ENCODE measurements at regions not wholly inside any gene's neighbourhood (a gene's known extent, or its start where the extent isn't known, plus 50 kb on each side); places are given as distances from the start of the nearest gene placed in this dataset.

- DNase-seq (ENCODE audit: low read depth in 3 of 3) = no peak
Observed at GRCh38 chr1:14440166-14440565, 158.3 kb upstream of the KAZN start.

GRCh38 chr1:14440731-14441130 is 157.8 kb upstream of the KAZN start:
- DNase-seq (ENCODE audit: low read depth in 3 of 3) = no peak

GRCh38 chr1:14441302-14441741 is 157.2 kb upstream of the KAZN start:
- no peak for DNase-seq (ENCODE audit: low read depth in 3 of 3)

GRCh38 chr1:14442669-14443068 is 155.8 kb upstream of the KAZN start:
- no peak for DNase-seq (ENCODE audit: low read depth in 3 of 3)

- no peak for DNase-seq (ENCODE audit: low read depth in 3 of 3)
Observed at GRCh38 chr1:14443164-14443787, 155.2 kb upstream of the KAZN start.

GRCh38 chr1:14451217-14451616 is 147.3 kb upstream of the KAZN start:
- no peak for DNase-seq (ENCODE audit: low read depth in 3 of 3)

GRCh38 chr1:14452551-14452950 is 145.9 kb upstream of the KAZN start:
- DNase-seq (ENCODE audit: low read depth in 3 of 3) = no peak

- no peak for DNase-seq (ENCODE audit: low read depth in 3 of 3)
Observed at GRCh38 chr1:14460173-14460572, 138.3 kb upstream of the KAZN start.

GRCh38 chr1:14462851-14463250 is 135.6 kb upstream of the KAZN start:
- DNase-seq (ENCODE audit: low read depth in 3 of 3) = no peak

GRCh38 chr1:14466006-14466405 is 132.5 kb upstream of the KAZN start:
- DNase-seq (ENCODE audit: low read depth in 3 of 3) = no peak

- no peak for DNase-seq (ENCODE audit: low read depth in 3 of 3)
Observed at GRCh38 chr1:14467112-14467511, 131.4 kb upstream of the KAZN start.

- no peak for DNase-seq (ENCODE audit: low read depth in 3 of 3)
Observed at GRCh38 chr1:14468751-14469150, 129.7 kb upstream of the KAZN start.

- DNase-seq (ENCODE audit: low read depth in 3 of 3) = no peak
Observed at GRCh38 chr1:14470802-14471201, 127.7 kb upstream of the KAZN start.

GRCh38 chr1:14474856-14475255 is 123.6 kb upstream of the KAZN start:
- DNase-seq (ENCODE audit: low read depth in 3 of 3) = no peak

- no peak for DNase-seq (ENCODE audit: low read depth in 3 of 3)
Observed at GRCh38 chr1:14476170-14476955, 122.1 kb upstream of the KAZN start.

GRCh38 chr1:14478120-14478519 is 120.4 kb upstream of the KAZN start:
- no peak for DNase-seq (ENCODE audit: low read depth in 3 of 3)

- no peak for DNase-seq (ENCODE audit: low read depth in 3 of 3)
Observed at GRCh38 chr1:14479865-14480264, 118.6 kb upstream of the KAZN start.

GRCh38 chr1:14482784-14483450 is 115.6 kb upstream of the KAZN start:
- DNase-seq (ENCODE audit: low read depth in 3 of 3) = no peak

GRCh38 chr1:14485285-14485684 is 113.2 kb upstream of the KAZN start:
- DNase-seq (ENCODE audit: low read depth in 3 of 3) = no peak

- no peak for DNase-seq (ENCODE audit: low read depth in 3 of 3)
Observed at GRCh38 chr1:14486401-14487201, 111.9 kb upstream of the KAZN start.

- DNase-seq (ENCODE audit: low read depth in 3 of 3) = no peak
Observed at GRCh38 chr1:14487671-14488070, 110.8 kb upstream of the KAZN start.

GRCh38 chr1:14494911-14495310 is 103.6 kb upstream of the KAZN start:
- no peak for DNase-seq (ENCODE audit: low read depth in 3 of 3)

All from stimulated activated CD4-positive, alpha-beta T cell treated with anti-CD3 and anti-CD28 coated beads, TNF-alpha, amount 100 ng/mL, for 4 hours (primary cell).